ENCODE measurements at regions not wholly inside any gene's neighbourhood (a gene's known extent, or its start where the extent isn't known, plus 50 kb on each side); places are given as distances from the start of the nearest gene placed in this dataset.
A peak's percentile ranks its signal among the peaks of the same experiment; 100 is the strongest.

DNA sequence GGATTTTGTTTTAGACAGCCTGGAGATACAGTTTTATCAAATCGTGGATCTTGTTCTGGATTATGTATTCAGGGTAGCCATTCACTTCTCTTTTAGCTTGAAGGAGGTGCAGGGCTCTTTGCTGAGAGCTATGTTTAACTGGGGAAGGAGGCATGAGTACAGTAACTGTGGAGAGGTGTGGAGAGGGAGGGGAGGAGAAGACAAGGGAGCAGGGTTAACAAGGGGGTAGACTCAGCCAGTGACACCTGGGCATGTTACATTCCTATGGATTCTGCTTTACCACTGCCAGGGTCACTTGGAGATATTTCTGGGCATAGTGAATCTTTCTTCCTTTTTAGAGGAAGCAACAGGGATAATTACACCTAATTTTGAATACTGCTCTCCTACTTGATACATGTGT, 536.0 kb downstream of the TMEM135 start:
- Histone ChIP-seq H4K5ac (ENCODE audit: insufficient read length, low read depth, low read length) (no peak overlapping the region), H2BK15ac (ENCODE audit: low read length) (0 out of 2 replicates have a peak overlapping the region, but pooled peaks have one; percentile 10), H4K20me1 (replicated peaks in 1 of 2; ENCODE audit: control insufficient read depth in 1 of 2, insufficient read depth in 2 of 2, low read length in 2 of 2) (no peaks in the 10 kb centered on the region), H2AFZ (ENCODE audit: low read length) (0 out of 2 replicates have a peak overlapping the region, but pooled peaks have one; percentile 11), H3K79me2 (ENCODE audit: control insufficient read depth in 1 of 2, insufficient read depth in 2 of 2, low read length in 2 of 2) (no peaks in the 10 kb centered on the region), H3K4ac (replicated peaks; ENCODE audit: insufficient read length, low read depth, low read length) (no peak overlapping the region), H3K9ac (replicated peaks in 1 of 4; ENCODE audit: extremely low read depth in 1 of 4, low read depth in 3 of 4, low read length in 3 of 4) (no peak overlapping the region), H3K18ac (ENCODE audit: extremely low read depth, low read length) (peak overlapping the region; percentile 21; the same call in 1 of the 2 replicates), H3K23ac (ENCODE audit: insufficient read length) (no peak overlapping the region), H2BK20ac (ENCODE audit: low read length) (peak overlapping the region; percentile 91), H3K23me2 (ENCODE audit: low read depth, low read length) (no peaks in the 10 kb centered on the region), H3K27me3 (replicated peaks in 1 of 4; ENCODE audit: control insufficient read depth in 3 of 4, extremely low read depth in 1 of 4, insufficient read depth in 3 of 4, low read length in 3 of 4) (no peaks in the 10 kb centered on the region), H3K36me3 (ENCODE audit: control insufficient read depth in 2 of 4, insufficient read depth in 4 of 4, low read length in 3 of 4) (no peaks in the 10 kb centered on the region), H3K4me1 (replicated peaks in 1 of 4; ENCODE audit: control insufficient read depth in 3 of 4, insufficient read depth in 4 of 4, low read length in 3 of 4) (peaks cover 0 to 9% (median 7%) of the 10 kb centered on the region in 4 experiments; a peak in 3 of 7 replicates), H4K8ac (ENCODE audit: extremely low read depth, insufficient read depth, low read length) (no peak overlapping the region), H2BK5ac (ENCODE audit: low read depth, low read length) (no peak overlapping the region; the same call in 1 of the 2 replicates), H3K4me2 (ENCODE audit: insufficient read depth in 1 of 2, low read depth in 2 of 2, low read length in 2 of 2) (peak overlapping the region in 1 of 2 experiments; percentile 35; a peak in 1 of 4 replicates), H4K91ac (replicated peaks; ENCODE audit: insufficient read length, low read length) (no peak overlapping the region), H2BK12ac (ENCODE audit: low read depth, low read length) (no peak overlapping the region), H2BK120ac (replicated peaks; ENCODE audit: low read depth, low read length) (no peak overlapping the region), H3K9me3 (ENCODE audit: insufficient read depth in 2 of 2, low read depth in 1 of 2, low read length in 1 of 2) (no peaks in the 10 kb centered on the region; a peak in 1 of 4 replicates), H3K14ac (ENCODE audit: insufficient read length) (no peak overlapping the region), H2AK5ac (ENCODE audit: low read depth, low read length) (no peak overlapping the region), H3K56ac (replicated peaks; ENCODE audit: insufficient read length, low read depth, low read length) (no peak overlapping the region), H3K27ac (ENCODE audit: low read depth, low read length) (no peak overlapping the region), H3K79me1 (ENCODE audit: low read depth, low read length) (no peaks in the 10 kb centered on the region), H3K4me3 (ENCODE audit: extremely low read depth in 1 of 4, insufficient read depth in 2 of 4, low read depth in 3 of 4, low read length in 4 of 4) (peak overlapping the region in 1 of 4 experiments; percentile 31; a peak in 1 of 8 replicates)
- ChIA-PET CTCF (ENCODE audit: partially characterized antibody) (interaction anchor here (0.6 kb wide), 1 partner anchor 620 kb away, joined by 3 read pairs; no protein-coding TSS in a partner anchor), POLR2A (ENCODE audit: partially characterized antibody) (no interaction called here)
- WGBS, 2 experiments (ENCODE audit: extremely low coverage in 1 of 2, insufficient coverage in 1 of 2, insufficient read length in 1 of 2, insufficient replicate concordance in 2 of 2, low coverage in 1 of 2, low lambda C conversion rate in 2 of 2, missing lambda C conversion rate in 1 of 2), result 93% methylated on average over 1 of the region's 1 CpG; no CpG with 5 or more reads in 1 of the 2 experiments
- FAIRE-seq, result no peak
- DNase-seq (ENCODE audit: low read depth in 1 of 2, low spot score in 2 of 2), result no peak
- TF ChIP-seq, protein P1, sequence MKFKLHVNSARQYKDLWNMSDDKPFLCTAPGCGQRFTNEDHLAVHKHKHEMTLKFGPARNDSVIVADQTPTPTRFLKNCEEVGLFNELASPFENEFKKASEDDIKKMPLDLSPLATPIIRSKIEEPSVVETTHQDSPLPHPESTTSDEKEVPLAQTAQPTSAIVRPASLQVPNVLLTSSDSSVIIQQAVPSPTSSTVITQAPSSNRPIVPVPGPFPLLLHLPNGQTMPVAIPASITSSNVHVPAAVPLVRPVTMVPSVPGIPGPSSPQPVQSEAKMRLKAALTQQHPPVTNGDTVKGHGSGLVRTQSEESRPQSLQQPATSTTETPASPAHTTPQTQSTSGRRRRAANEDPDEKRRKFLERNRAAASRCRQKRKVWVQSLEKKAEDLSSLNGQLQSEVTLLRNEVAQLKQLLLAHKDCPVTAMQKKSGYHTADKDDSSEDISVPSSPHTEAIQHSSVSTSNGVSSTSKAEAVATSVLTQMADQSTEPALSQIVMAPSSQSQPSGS (IDR thresholded peaks at IDR 0.05; ENCODE audit: low read length), result no peak
- TF ChIP-seq NRF1 (IDR thresholded peaks at IDR 0.05; ENCODE audit: low read depth, low read length), result no peak
- no peak for TF ChIP-seq FOSL1 (IDR thresholded peaks at IDR 0.05; ENCODE audit: insufficient read depth, low read depth, low read length)
- TF ChIP-seq TAF7 (optimal IDR thresholded peaks at IDR 0.05; ENCODE audit: borderline replicate concordance, low read depth, low read length), result no peak
- no peak for TF ChIP-seq SP1 (IDR thresholded peaks at IDR 0.05; ENCODE audit: low read depth, low read length)
- TF ChIP-seq CEBPB (IDR thresholded peaks at IDR 0.05; ENCODE audit: low read depth, low read length), result no peak
- TF ChIP-seq BCL11A (IDR thresholded peaks at IDR 0.05; ENCODE audit: low read depth in 2 of 2, low read length in 2 of 2), result no peak
- no peak for TF ChIP-seq SUZ12 (IDR thresholded peaks at IDR 0.05; ENCODE audit: low read length)
- no peak for TF ChIP-seq CTBP2 (IDR thresholded peaks at IDR 0.05; ENCODE audit: borderline replicate concordance, insufficient read depth, insufficient read length, low read length)
- TF ChIP-seq EP300 (IDR thresholded peaks at IDR 0.05; ENCODE audit: borderline replicate concordance in 1 of 2, low read depth in 2 of 2, low read length in 2 of 2), result no peak
- no peak for TF ChIP-seq NANOG (IDR thresholded peaks at IDR 0.05; ENCODE audit: insufficient read depth, low read depth, low read length, poor library complexity, severe bottlenecking)
- TF ChIP-seq TCF12 (IDR thresholded peaks at IDR 0.05; ENCODE audit: low read depth, low read length), result no peak
